HCT116 (cell line): ENCODE measurements at regions not wholly inside any gene's neighbourhood (a gene's known extent, or its start where the extent isn't known, plus 50 kb on each side); places are given as distances from the start of the nearest gene placed in this dataset.

Experiments used
- ATAC-seq: fragments of 200-7000 bp; cut with Tn5 transposase; 2 replicates; pipeline ENCODE4 v1.9.1; 2020; ENCODE audit warnings: mild to moderate bottlenecking, moderate library complexity
- BruUV-seq: library from RNA; stranded (reverse); fragments of 400-500 nt; replicated peaks from 2 replicates; lab custom pipeline; 2021; lab: Mats Ljungman, UMichigan
- CTCF ChIA-PET: fragments of 300-600 bp; sonication (Branson Sonifier 250); formaldehyde crosslinking; loops from one replicate; lab custom pipeline; 2021; ENCODE audit warnings: antibody characterized with exemption; lab: Charles Lee
- POLR2A ChIA-PET: fragments of 300-600, 350-600 bp; sonication (Branson Sonifier 250); formaldehyde crosslinking; loops from one replicate; lab custom pipeline; 2021; ENCODE audit warnings: antibody characterized with exemption; lab: Charles Lee
- RAD21 ChIA-PET, 2 experiments: fragments of 300-600 bp; sonication (Branson Sonifier 250); formaldehyde crosslinking; loops; one replicate each; lab custom pipeline; 2023; ENCODE audit warnings: low total read pairs in 2 of 2; ENCODE audit not compliant: uncharacterized antibody in 2 of 2, unreplicated experiment in 2 of 2, low non-redundant PET in 1 of 2; lab: Charles Lee
- DNase-seq: peaks from one replicate; pipeline ENCODE4 v3.0.0-alpha.2; 2010; ENCODE audit warnings: low read depth, low spot score
- H2AFZ ChIP-seq: fragments of 200-600 bp; shearing (Covaris generic), sonication (generic); 2 replicates; pipeline ENCODE4 v1.6.1; 2017; ENCODE audit warnings: low read depth, mixed run types, mixed read lengths, antibody characterized with exemption, low read length; ENCODE audit not compliant: poor library complexity, severe bottlenecking
- H3K27ac ChIP-seq: 2 replicates; pipeline ENCODE4 v1.5.1; 2012; ENCODE audit warnings: low read depth, low read length
- H3K27me3 ChIP-seq: fragments of 200-600 bp; sonication (generic); 2 replicates; pipeline ENCODE4 v1.6.1; 2016; ENCODE audit warnings: mixed run types, low read length, mixed read lengths; ENCODE audit not compliant: insufficient read depth
- H3K36me3 ChIP-seq, 2 experiments: fragments of 200-500 bp in 1 of 2; fragments of 200-600 bp in 1 of 2; sonication (Bioruptor generic) in 1 of 2; sonication (generic) in 1 of 2; 2 replicates each; pipeline versions ENCODE4 v1.5.1 to v1.6.1; 2014 to 2016; ENCODE audit warnings: low read length in 2 of 2, inconsistent platforms in 1 of 2, mixed read lengths in 1 of 2, mixed run types in 1 of 2; ENCODE audit not compliant: insufficient read depth in 2 of 2, control insufficient read depth in 1 of 2
- H3K4me1 ChIP-seq, 2 experiments: fragments of 200-600 bp in 1 of 2; sonication (generic) in 1 of 2; 2 replicates each; pipeline versions ENCODE4 v1.5.1 to v1.6.1; 2012 to 2017; ENCODE audit warnings: low read length in 2 of 2, inconsistent platforms in 1 of 2, mild to moderate bottlenecking in 1 of 2, mixed read lengths in 1 of 2, mixed run types in 1 of 2, moderate library complexity in 1 of 2; ENCODE audit not compliant: insufficient read depth in 2 of 2, control insufficient read depth in 1 of 2
- H3K4me2 ChIP-seq: fragments of 200-600 bp; sonication (generic); 2 replicates; pipeline ENCODE4 v1.6.1; 2017; ENCODE audit warnings: mixed run types, low read length, mixed read lengths
- H3K4me3 ChIP-seq, 2 experiments: fragments of 200-600 bp in 1 of 2; sonication (generic) in 1 of 2; replicated peaks in 1 of 2; 2 replicates each; pipeline ENCODE4 v1.5.1; 2011 to 2016; ENCODE audit warnings: low read length in 2 of 2, control low read depth in 1 of 2, low read depth in 1 of 2, mild to moderate bottlenecking in 1 of 2, mixed read lengths in 1 of 2, mixed run types in 1 of 2
- H3K79me2 ChIP-seq: fragments of 200-600 bp; sonication (generic); 2 replicates; pipeline ENCODE4 v1.6.1; 2017; ENCODE audit warnings: mild to moderate bottlenecking, mixed run types, low read length, moderate library complexity, mixed read lengths; ENCODE audit not compliant: insufficient read depth
- H3K9ac ChIP-seq: fragments of 200-600 bp; sonication (generic); 2 replicates; pipeline ENCODE4 v1.6.1; 2016; ENCODE audit warnings: low read length, mixed read lengths
- H3K9me2 ChIP-seq: fragments of 200-600 bp; sonication (generic), shearing (Covaris generic); 2 replicates; pipeline ENCODE4 v1.6.1; 2017; ENCODE audit warnings: mixed run types, mild to moderate bottlenecking, moderate library complexity; ENCODE audit not compliant: insufficient read depth
- H3K9me3 ChIP-seq, 2 experiments: fragments of 200-500 bp in 1 of 2; fragments of 200-600 bp in 1 of 2; sonication (Bioruptor generic) in 1 of 2; sonication (generic) in 1 of 2; 2 replicates each; pipeline ENCODE4 v1.6.1; 2014 to 2017; ENCODE audit warnings: low read length in 2 of 2, mixed read lengths in 2 of 2, inconsistent platforms in 1 of 2, low read depth in 1 of 2, mild to moderate bottlenecking in 1 of 2, mixed run types in 1 of 2, moderate library complexity in 1 of 2; ENCODE audit not compliant: control insufficient read depth in 1 of 2, insufficient read depth in 1 of 2
- H4K20me1 ChIP-seq: fragments of 200-600 bp; sonication (generic), shearing (Covaris generic); 2 replicates; pipeline ENCODE4 v1.6.1; 2017; ENCODE audit warnings: mixed run types, mild to moderate bottlenecking, moderate library complexity; ENCODE audit not compliant: insufficient read depth
- CBX3 ChIP-seq: IDR thresholded peaks from 2 replicates; pipeline ENCODE4 v1.6.1; 2012; ENCODE audit warnings: low read depth
- EZH2 ChIP-seq: fragments of 200-600 bp; sonication (generic); IDR thresholded peaks from 2 replicates; pipeline ENCODE4 v1.6.1; 2017; ENCODE audit warnings: antibody characterized with exemption, mixed run types
- EZH2phosphoT487 ChIP-seq: fragments of 200-600 bp; IDR thresholded peaks from 2 replicates; pipeline ENCODE4 v1.6.1; 2018; ENCODE audit warnings: antibody characterized with exemption, borderline replicate concordance
- SIN3A ChIP-seq: IDR thresholded peaks from 2 replicates; pipeline ENCODE4 v1.6.1; 2012; ENCODE audit warnings: low read depth
- intact Hi-C: fragments of 100-400 bp; cut with micrococcal nuclease; formaldehyde crosslinking; loops from 2 replicates; pipeline ENCODE4 v1.10.0; 2022
- TF ChIP-seq, protein P1 (sequence below): IDR thresholded peaks from 2 replicates; pipeline ENCODE4 v1.6.1; 2012; ENCODE audit warnings: low read depth

GRCh38 chr11:33540946-33541915, 159.4 kb downstream of the C11orf91 start:
- TF ChIP-seq CBX3, result no peak
- TF ChIP-seq, protein P1, sequence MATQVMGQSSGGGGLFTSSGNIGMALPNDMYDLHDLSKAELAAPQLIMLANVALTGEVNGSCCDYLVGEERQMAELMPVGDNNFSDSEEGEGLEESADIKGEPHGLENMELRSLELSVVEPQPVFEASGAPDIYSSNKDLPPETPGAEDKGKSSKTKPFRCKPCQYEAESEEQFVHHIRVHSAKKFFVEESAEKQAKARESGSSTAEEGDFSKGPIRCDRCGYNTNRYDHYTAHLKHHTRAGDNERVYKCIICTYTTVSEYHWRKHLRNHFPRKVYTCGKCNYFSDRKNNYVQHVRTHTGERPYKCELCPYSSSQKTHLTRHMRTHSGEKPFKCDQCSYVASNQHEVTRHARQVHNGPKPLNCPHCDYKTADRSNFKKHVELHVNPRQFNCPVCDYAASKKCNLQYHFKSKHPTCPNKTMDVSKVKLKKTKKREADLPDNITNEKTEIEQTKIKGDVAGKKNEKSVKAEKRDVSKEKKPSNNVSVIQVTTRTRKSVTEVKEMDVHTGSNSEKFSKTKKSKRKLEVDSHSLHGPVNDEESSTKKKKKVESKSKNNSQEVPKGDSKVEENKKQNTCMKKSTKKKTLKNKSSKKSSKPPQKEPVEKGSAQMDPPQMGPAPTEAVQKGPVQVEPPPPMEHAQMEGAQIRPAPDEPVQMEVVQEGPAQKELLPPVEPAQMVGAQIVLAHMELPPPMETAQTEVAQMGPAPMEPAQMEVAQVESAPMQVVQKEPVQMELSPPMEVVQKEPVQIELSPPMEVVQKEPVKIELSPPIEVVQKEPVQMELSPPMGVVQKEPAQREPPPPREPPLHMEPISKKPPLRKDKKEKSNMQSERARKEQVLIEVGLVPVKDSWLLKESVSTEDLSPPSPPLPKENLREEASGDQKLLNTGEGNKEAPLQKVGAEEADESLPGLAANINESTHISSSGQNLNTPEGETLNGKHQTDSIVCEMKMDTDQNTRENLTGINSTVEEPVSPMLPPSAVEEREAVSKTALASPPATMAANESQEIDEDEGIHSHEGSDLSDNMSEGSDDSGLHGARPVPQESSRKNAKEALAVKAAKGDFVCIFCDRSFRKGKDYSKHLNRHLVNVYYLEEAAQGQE, result no peak
- TF ChIP-seq SIN3A, result no peak
- TF ChIP-seq EZH2, result no peak
- no peak for TF ChIP-seq EZH2phosphoT487
- BruUV-seq, result no TSS peak
- ChIA-PET RAD21 (no interaction called here), POLR2A (no interaction called here), CTCF (interaction anchor here (1.2 to 1.6 kb wide), 4 partner anchors 9 to 145 kb away, joined by 3 to 6 read pairs (median 4); no protein-coding TSS in a partner anchor)
- Histone ChIP-seq H3K79me2 (no peaks in the 10 kb centered on the region), H3K27ac (no peak overlapping the region), H3K4me3 (no peak overlapping the region), H4K20me1 (no peaks in the 10 kb centered on the region), H3K4me1 (peaks cover 0 to 5% of the 10 kb centered on the region in 2 experiments; a peak in 1 of 4 replicates), H3K4me2 (no peak overlapping the region), H3K9me3 (no peaks in the 10 kb centered on the region), H2AFZ (no peak overlapping the region), H3K9me2 (no peaks in the 10 kb centered on the region), H3K27me3 (no peaks in the 10 kb centered on the region), H3K36me3 (no peaks in the 10 kb centered on the region), H3K9ac (no peak overlapping the region)
- intact Hi-C loops, result loop anchor here (5.0 kb wide), 1 partner anchor 201 kb away; no protein-coding TSS in a partner anchor
- no peak for ATAC-seq
- no peak for DNase-seq
